NCI-H1048 (cell line): ENCODE measurements at regions not wholly inside any gene's neighbourhood (a gene's known extent, or its start where the extent isn't known, plus 50 kb on each side); places are given as distances from the start of the nearest gene placed in this dataset.

Experiments used
- DNase-seq: peaks from one replicate; lab custom pipeline; 2025; lab: John Stamatoyannopoulos, UW

GRCh38 chr2:146489386-146489785 lies 1355.4 kb upstream of the ACVR2A start:
- DNase-seq: no peak

DNA sequence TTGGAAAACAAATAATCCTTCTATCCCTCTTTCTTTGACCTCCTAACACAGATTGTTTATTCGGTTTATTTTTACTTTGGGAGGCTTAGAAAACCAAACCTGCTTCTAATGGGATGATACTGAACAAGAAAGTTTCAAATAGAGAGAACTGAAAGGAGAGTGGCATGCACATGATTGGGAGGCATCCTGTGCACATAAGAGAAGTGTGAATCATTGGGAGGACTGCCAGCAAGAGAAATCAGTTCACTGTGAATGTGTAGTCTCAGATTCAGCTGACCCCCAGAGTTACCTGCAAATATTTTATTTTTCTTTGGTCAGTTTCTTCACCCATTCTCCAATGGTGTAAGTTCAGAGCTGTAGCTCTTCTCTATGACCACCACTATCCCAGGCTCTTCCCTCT lies 1363.2 kb upstream of the ACVR2A start:
- no peak for DNase-seq

GRCh38 chr2:146477383-146477782 lies 1367.4 kb upstream of the ACVR2A start:
- DNase-seq: no peak

DNA sequence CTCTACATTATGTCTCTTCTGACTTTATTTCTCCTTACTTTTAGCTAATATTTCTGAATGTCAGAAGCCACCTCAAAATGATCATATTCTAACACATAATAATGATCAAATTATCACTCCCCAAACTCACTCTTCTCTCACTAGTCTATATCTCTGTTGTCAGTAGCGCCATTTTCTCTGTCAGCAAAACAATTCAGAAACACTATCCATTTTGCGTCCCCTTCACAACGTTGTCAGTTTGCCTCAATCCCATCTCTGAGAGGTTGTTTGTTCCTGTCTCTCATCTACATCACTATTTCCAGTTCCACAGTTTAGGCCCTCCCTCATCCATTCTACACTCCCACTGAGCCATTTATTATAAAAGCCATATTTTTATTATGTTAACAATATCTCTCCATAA lies 1376.3 kb upstream of the ACVR2A start:
- DNase-seq: no peak

GRCh38 chr2:146467425-146467824 lies 1377.4 kb upstream of the ACVR2A start:
- no peak for DNase-seq

GRCh38 chr2:146465460-146465859 lies 1379.4 kb upstream of the ACVR2A start:
- no peak for DNase-seq

- DNase-seq: no peak
These were observed 1383.8 kb upstream of the ACVR2A start for GRCh38 chr2:146461068-146461467.

DNA sequence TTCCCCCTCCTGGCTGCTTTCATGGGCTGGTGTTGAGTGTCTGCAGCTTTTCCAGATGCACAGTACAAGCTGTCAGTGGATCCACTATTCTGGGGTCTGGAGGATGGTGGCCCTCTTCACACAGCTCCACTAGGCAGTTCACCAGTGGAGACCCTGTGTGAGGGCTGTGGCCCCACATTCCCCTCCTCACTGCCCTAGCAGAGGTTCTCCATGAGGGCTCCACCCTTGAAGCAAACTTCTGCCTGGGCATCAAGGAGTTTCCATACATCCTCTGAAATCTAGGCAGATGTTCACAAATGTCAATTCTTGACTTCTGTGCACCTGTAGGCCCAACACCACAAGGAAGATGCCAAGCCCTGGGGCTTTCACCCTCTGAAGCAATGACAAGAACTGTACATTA lies 1386.2 kb upstream of the ACVR2A start:
- DNase-seq: no peak

GRCh38 chr2:146457221-146457620 lies 1387.6 kb upstream of the ACVR2A start:
- DNase-seq: no peak

GRCh38 chr2:146455325-146455724 lies 1389.5 kb upstream of the ACVR2A start:
- DNase-seq: no peak

DNA sequence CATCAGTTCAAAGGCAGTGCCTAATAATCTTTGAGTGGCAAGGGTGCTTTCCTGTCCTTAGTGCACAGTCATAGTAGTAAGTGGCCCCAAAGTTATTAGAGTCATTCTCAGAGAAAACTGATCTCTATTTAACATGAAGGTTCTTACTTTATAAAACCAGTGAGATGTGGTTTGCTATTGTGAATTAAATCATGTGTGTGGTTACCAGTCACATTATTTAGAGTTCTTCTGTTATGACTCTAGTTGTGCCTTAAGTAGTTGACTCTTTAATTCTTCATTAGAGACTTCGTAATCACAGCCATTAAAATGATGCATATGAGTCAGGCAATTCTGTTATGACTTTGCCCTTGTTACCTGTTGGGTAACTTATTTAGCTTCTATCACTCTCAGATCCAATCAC lies 1392.9 kb upstream of the ACVR2A start:
- no peak for DNase-seq

- DNase-seq: no peak
These were observed 1394.7 kb upstream of the ACVR2A start for GRCh38 chr2:146450131-146450530.

- no peak for DNase-seq
These were observed 1399.8 kb upstream of the ACVR2A start for GRCh38 chr2:146444987-146445386.

- no peak for DNase-seq
These were observed 1400.7 kb upstream of the ACVR2A start for GRCh38 chr2:146444085-146444484.

GRCh38 chr2:146438246-146438645 lies 1406.6 kb upstream of the ACVR2A start:
- DNase-seq: no peak

DNA sequence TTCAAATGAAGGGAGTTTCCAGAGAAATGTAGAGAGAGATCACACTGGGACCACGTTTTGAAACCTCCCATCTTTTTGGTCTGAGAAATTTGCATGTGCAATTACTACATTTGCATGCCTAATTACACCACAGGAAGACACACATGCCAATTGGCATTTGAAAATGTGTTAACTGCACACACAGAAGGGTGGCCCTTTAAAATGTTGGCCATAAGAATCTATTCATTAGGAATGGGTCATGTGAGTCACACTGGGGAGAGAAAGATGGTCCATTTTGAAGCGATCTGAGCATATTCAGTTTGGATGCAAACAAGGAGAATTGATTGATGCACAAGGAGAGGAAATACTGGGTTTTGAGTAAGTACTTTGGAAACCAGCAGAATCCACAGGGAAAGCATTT lies 1407.1 kb upstream of the ACVR2A start:
- peak; percentile 8 for DNase-seq

DNA sequence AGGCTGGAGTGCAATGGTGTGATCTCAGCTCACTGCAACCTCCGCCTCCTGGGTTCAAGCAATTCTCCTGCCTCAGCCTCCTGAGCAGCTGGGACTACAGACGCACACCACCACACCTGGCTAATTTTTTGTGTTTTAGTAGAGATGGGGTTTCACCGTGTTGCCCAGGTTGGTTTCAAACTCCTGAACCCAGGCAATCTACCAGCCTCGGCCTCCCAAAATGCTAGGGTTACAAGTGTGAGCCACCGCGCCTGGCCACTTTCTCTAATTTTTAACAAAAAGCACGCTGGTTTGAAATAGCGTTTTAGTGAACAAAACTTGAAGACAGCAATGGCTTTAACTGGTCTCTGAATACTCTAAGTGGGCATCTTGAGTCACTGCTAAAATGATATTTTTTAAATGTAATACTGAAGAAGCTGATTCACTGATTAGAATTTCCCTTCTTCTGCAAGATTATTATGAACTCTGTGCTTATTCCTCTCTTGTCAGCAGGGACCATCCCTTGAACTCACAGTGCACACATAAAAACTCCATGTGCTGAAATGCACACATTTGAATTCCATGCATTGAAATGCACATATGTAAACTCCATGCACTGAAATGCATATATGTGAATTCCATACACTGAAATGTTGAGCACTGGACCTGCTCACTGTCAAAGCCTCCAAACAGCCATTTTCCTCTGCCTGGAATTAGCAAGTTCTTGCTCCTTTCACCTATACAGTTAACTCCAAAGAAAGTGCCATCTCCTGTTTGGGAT lies 1411.5 kb upstream of the ACVR2A start:
- DNase-seq: no peak

GRCh38 chr2:146429366-146429765 lies 1415.5 kb upstream of the ACVR2A start:
- no peak for DNase-seq

- no peak for DNase-seq
These were observed 1426.9 kb upstream of the ACVR2A start for GRCh38 chr2:146417942-146418341.

GRCh38 chr2:146415291-146415690 lies 1429.5 kb upstream of the ACVR2A start:
- DNase-seq: no peak

DNA sequence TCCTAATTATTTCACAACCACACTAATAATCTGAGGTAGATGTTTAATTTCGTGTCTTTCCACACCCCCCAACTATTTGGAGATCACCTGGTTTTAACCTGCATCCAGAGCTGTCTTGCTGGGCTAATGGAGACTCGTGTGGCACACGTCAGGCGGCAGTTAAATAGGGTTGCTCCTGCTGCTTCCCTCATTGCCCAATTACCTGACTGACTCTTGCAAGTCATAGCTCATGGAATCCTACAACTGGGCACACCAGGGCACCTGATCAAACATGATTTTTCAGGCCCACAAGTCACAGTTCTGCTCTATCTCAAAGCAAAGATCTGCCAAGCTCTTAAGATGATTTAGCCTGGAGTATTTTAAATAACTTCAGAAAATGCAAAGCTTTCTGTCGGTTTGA lies 1430.4 kb upstream of the ACVR2A start:
- no peak for DNase-seq

DNA sequence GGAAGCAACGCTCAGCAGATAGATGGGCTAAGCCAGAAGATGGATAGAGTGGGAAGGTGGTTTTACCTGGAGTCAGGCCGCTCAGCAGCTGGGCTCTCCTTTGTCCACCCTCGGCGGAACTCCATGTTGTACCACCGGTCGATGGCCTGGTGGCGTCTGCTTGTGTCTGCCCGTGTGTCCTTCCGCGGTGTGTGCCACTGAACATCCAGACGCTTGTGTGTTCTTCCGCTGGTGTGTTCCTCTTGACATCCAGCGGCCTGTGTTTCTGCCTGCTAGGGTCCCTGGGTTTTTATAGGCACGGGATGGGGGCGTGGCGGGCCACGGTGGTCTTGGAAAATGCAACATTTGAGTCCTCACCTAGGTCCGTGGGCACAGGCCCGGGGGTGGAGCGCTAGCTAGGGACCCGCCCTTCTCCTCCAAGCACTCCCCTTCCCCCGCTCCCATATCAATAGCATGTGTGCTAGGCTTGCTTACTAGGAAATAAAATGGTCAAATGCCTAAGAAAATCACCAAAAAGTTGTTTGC lies 1431.7 kb upstream of the ACVR2A start:
- no peak for DNase-seq

DNA sequence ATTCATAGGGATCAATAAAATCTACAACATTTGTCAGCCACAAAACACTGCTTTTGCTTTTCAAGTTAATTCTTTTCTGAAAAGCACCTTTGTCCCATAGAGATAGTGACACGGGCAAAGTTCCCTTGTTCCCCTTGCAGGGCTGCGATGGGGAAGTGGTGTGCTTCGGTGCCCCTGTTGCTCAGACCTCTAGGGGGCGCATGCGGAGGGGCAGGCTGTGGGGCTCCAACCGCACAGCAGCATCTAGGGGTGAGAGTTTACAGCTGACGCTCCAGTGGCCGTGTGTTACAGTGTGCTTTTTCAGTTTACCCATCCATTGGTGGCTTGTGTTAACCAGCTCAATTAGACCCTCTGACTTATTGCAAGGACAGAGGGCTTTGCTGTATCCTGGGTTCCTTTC lies 1432.2 kb upstream of the ACVR2A start:
- no peak for DNase-seq
